ENCODE measurements at regions not wholly inside any gene's neighbourhood (a gene's known extent, or its start where the extent isn't known, plus 50 kb on each side); places are given as distances from the start of the nearest gene placed in this dataset.

GRCh38 chr20:11726026-11726425 lies 191.7 kb upstream of the BTBD3 start:
- WGBS, 4 donors = 30 to 35% (median 33%) methylated on average over 3 of the region's 3 CpGs
- Histone ChIP-seq H3K27me3 (no peaks in the 10 kb centered on the region), H3K4me1 (no peaks in the 10 kb centered on the region), H3K9me3 (peaks cover 0 to 8% (median 0%) of the 10 kb centered on the region in 12 donors), H3K4me3 (no peak overlapping the region), H3K27ac (no peak overlapping the region), H3K36me3 (no peaks in the 10 kb centered on the region)
- no peak for TF ChIP-seq POLR2A (IDR thresholded peaks at IDR 0.05)
- TF ChIP-seq, protein P1, sequence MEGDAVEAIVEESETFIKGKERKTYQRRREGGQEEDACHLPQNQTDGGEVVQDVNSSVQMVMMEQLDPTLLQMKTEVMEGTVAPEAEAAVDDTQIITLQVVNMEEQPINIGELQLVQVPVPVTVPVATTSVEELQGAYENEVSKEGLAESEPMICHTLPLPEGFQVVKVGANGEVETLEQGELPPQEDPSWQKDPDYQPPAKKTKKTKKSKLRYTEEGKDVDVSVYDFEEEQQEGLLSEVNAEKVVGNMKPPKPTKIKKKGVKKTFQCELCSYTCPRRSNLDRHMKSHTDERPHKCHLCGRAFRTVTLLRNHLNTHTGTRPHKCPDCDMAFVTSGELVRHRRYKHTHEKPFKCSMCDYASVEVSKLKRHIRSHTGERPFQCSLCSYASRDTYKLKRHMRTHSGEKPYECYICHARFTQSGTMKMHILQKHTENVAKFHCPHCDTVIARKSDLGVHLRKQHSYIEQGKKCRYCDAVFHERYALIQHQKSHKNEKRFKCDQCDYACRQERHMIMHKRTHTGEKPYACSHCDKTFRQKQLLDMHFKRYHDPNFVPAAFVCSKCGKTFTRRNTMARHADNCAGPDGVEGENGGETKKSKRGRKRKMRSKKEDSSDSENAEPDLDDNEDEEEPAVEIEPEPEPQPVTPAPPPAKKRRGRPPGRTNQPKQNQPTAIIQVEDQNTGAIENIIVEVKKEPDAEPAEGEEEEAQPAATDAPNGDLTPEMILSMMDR (IDR thresholded peaks at IDR 0.05) = no peak
- intact Hi-C loops (cut with DNase I) = no loop called here
- DNase-seq (no peak), ATAC-seq (no peak)

- Histone ChIP-seq H3K27ac (no peak overlapping the region), H3K4me1 (no peaks in the 10 kb centered on the region), H3K4me3 (no peak overlapping the region), H3K27me3 (no peaks in the 10 kb centered on the region), H3K9me3 (peaks cover 0 to 10% (median 0%) of the 10 kb centered on the region in 12 donors), H3K36me3 (no peaks in the 10 kb centered on the region)
- no peak for TF ChIP-seq POLR2A (IDR thresholded peaks at IDR 0.05)
- TF ChIP-seq, protein P1 (IDR thresholded peaks at IDR 0.05) = no peak
- ATAC-seq (no peak), DNase-seq (no peak)
- intact Hi-C loops (cut with DNase I) = no loop called here
- WGBS, 4 donors = 71 to 88% (median 85%) methylated on average over 1 of the region's 1 CpG
Measured at GRCh38 chr20:11727708-11728107, 190.0 kb upstream of the BTBD3 start.

GRCh38 chr20:11728937-11729336 lies 188.8 kb upstream of the BTBD3 start:
- no peak for DNase-seq
- Histone ChIP-seq H3K4me1 (no peaks in the 10 kb centered on the region), H3K4me3 (no peak overlapping the region), H3K27ac (no peak overlapping the region), H3K36me3 (no peaks in the 10 kb centered on the region), H3K27me3 (no peaks in the 10 kb centered on the region), H3K9me3 (peaks cover 0 to 13% (median 0%) of the 10 kb centered on the region in 12 donors)
- WGBS, 4 donors = 67 to 85% (median 73%) methylated on average over 2 of the region's 2 CpGs
- no peak for ATAC-seq
- TF ChIP-seq POLR2A (IDR thresholded peaks at IDR 0.05) = no peak
- TF ChIP-seq, protein P1 (IDR thresholded peaks at IDR 0.05) = no peak
- intact Hi-C loops (cut with DNase I) = no loop called here

- 83 to 95% (median 88%) methylated on average over 1 of the region's 1 CpG for WGBS, 4 donors
- Histone ChIP-seq H3K27me3 (no peaks in the 10 kb centered on the region), H3K4me3 (no peak overlapping the region), H3K4me1 (no peaks in the 10 kb centered on the region), H3K36me3 (no peaks in the 10 kb centered on the region), H3K9me3 (peaks cover 0 to 13% (median 0%) of the 10 kb centered on the region in 12 donors), H3K27ac (no peak overlapping the region)
- ATAC-seq (no peak), DNase-seq (no peak)
- intact Hi-C loops (cut with DNase I) = no loop called here
- TF ChIP-seq, protein P1 (IDR thresholded peaks at IDR 0.05) = no peak
- no peak for TF ChIP-seq POLR2A (IDR thresholded peaks at IDR 0.05)
Measured at GRCh38 chr20:11729806-11730205, 187.9 kb upstream of the BTBD3 start.
